ENCODE measurements at regions not wholly inside any gene's neighbourhood (a gene's known extent, or its start where the extent isn't known, plus 50 kb on each side); places are given as distances from the start of the nearest gene placed in this dataset.

- no peaks in the 10 kb centered on the region for H3K9me2 ChIP-seq (replicated peaks; ENCODE audit: insufficient read depth)
- no peak overlapping the region for H2AFZ ChIP-seq
- H3K4me3 ChIP-seq, result no peak overlapping the region
- H3K4me1 ChIP-seq (ENCODE audit: insufficient read depth), result no peaks in the 10 kb centered on the region
- DNase-seq (ENCODE audit: low spot score), result no peak
- no peak overlapping the region for H3K27ac ChIP-seq
- H3K36me3 ChIP-seq (replicated peaks; ENCODE audit: insufficient read depth, low read depth), result no peaks in the 10 kb centered on the region
- H4K20me1 ChIP-seq (ENCODE audit: insufficient read depth, poor library complexity, severe bottlenecking), result no peaks in the 10 kb centered on the region
- 95% methylated on average over 4 of the region's 4 CpGs for WGBS (ENCODE audit: low lambda C conversion rate, missing lambda C conversion rate)
- H3K9me3 ChIP-seq (ENCODE audit: low read depth), result no peaks in the 10 kb centered on the region
- no peak overlapping the region for H3K4me2 ChIP-seq
- no peaks in the 10 kb centered on the region for H3K79me2 ChIP-seq
- TF ChIP-seq EZH2phosphoT487 (IDR thresholded peaks at IDR 0.05; ENCODE audit: low read depth, severe bottlenecking, unreplicated experiment), result no peak
- no peaks in the 10 kb centered on the region for H3K27me3 ChIP-seq
Observed at GRCh38 chr4:30922625-30923024, 202.5 kb downstream of the PCDH7 start.

- Histone ChIP-seq H3K4me1 (ENCODE audit: insufficient read depth) (no peaks in the 10 kb centered on the region), H3K27me3 (no peaks in the 10 kb centered on the region), H3K9me2 (replicated peaks; ENCODE audit: insufficient read depth) (no peaks in the 10 kb centered on the region), H3K4me3 (no peak overlapping the region), H3K9me3 (ENCODE audit: low read depth) (no peaks in the 10 kb centered on the region), H4K20me1 (ENCODE audit: insufficient read depth, poor library complexity, severe bottlenecking) (no peaks in the 10 kb centered on the region), H3K79me2 (no peaks in the 10 kb centered on the region), H3K36me3 (replicated peaks; ENCODE audit: insufficient read depth, low read depth) (no peaks in the 10 kb centered on the region), H3K27ac (no peak overlapping the region), H2AFZ (no peak overlapping the region), H3K4me2 (no peak overlapping the region)
- DNase-seq (ENCODE audit: low spot score), result no peak
- TF ChIP-seq EZH2phosphoT487 (IDR thresholded peaks at IDR 0.05; ENCODE audit: low read depth, severe bottlenecking, unreplicated experiment) (no peak), EZH2 (IDR thresholded peaks at IDR 0.05; ENCODE audit: borderline replicate concordance) (no peak), CTCF (IDR thresholded peaks at IDR 0.05; ENCODE audit: poor library complexity) (no peak)
Observed at GRCh38 chr4:30924495-30924894, 204.3 kb downstream of the PCDH7 start.

GRCh38 chr4:30929649-30930048 lies 209.5 kb downstream of the PCDH7 start:
- 96% methylated on average over 2 of the region's 2 CpGs for WGBS (ENCODE audit: low lambda C conversion rate, missing lambda C conversion rate)
- Histone ChIP-seq H3K27ac (no peak overlapping the region), H3K9me2 (replicated peaks; ENCODE audit: insufficient read depth) (no peaks in the 10 kb centered on the region), H3K4me3 (no peak overlapping the region), H3K27me3 (no peaks in the 10 kb centered on the region), H3K36me3 (replicated peaks; ENCODE audit: insufficient read depth, low read depth) (no peaks in the 10 kb centered on the region), H3K4me2 (no peak overlapping the region), H3K79me2 (no peaks in the 10 kb centered on the region), H2AFZ (no peak overlapping the region), H4K20me1 (ENCODE audit: insufficient read depth, poor library complexity, severe bottlenecking) (no peaks in the 10 kb centered on the region), H3K4me1 (ENCODE audit: insufficient read depth) (no peaks in the 10 kb centered on the region), H3K9me3 (ENCODE audit: low read depth) (no peaks in the 10 kb centered on the region)
- DNase-seq (ENCODE audit: low spot score), result no peak
- TF ChIP-seq CTCF (IDR thresholded peaks at IDR 0.05; ENCODE audit: poor library complexity) (no peak), EZH2 (IDR thresholded peaks at IDR 0.05; ENCODE audit: borderline replicate concordance) (no peak), EZH2phosphoT487 (IDR thresholded peaks at IDR 0.05; ENCODE audit: low read depth, severe bottlenecking, unreplicated experiment) (no peak)

GRCh38 chr4:30930276-30930675 lies 210.1 kb downstream of the PCDH7 start:
- Histone ChIP-seq H4K20me1 (ENCODE audit: insufficient read depth, poor library complexity, severe bottlenecking) (no peaks in the 10 kb centered on the region), H3K4me3 (no peak overlapping the region), H3K27ac (no peak overlapping the region), H3K9me2 (replicated peaks; ENCODE audit: insufficient read depth) (no peaks in the 10 kb centered on the region), H3K79me2 (no peaks in the 10 kb centered on the region), H2AFZ (no peak overlapping the region), H3K36me3 (replicated peaks; ENCODE audit: insufficient read depth, low read depth) (no peaks in the 10 kb centered on the region), H3K9me3 (ENCODE audit: low read depth) (no peaks in the 10 kb centered on the region), H3K27me3 (no peaks in the 10 kb centered on the region), H3K4me2 (no peak overlapping the region), H3K4me1 (ENCODE audit: insufficient read depth) (no peaks in the 10 kb centered on the region)
- WGBS (ENCODE audit: low lambda C conversion rate, missing lambda C conversion rate), result 79% methylated on average over 4 of the region's 4 CpGs
- DNase-seq (ENCODE audit: low spot score), result no peak
- TF ChIP-seq CTCF (IDR thresholded peaks at IDR 0.05; ENCODE audit: poor library complexity) (no peak), EZH2phosphoT487 (IDR thresholded peaks at IDR 0.05; ENCODE audit: low read depth, severe bottlenecking, unreplicated experiment) (no peak), EZH2 (IDR thresholded peaks at IDR 0.05; ENCODE audit: borderline replicate concordance) (no peak)
